ENCODE measurements at regions not wholly inside any gene's neighbourhood (a gene's known extent, or its start where the extent isn't known, plus 50 kb on each side); places are given as distances from the start of the nearest gene placed in this dataset.

GRCh38 chr16:85261204-85261603 is 148.9 kb upstream of the CIBAR2 start:
- TF ChIP-seq, protein P1, sequence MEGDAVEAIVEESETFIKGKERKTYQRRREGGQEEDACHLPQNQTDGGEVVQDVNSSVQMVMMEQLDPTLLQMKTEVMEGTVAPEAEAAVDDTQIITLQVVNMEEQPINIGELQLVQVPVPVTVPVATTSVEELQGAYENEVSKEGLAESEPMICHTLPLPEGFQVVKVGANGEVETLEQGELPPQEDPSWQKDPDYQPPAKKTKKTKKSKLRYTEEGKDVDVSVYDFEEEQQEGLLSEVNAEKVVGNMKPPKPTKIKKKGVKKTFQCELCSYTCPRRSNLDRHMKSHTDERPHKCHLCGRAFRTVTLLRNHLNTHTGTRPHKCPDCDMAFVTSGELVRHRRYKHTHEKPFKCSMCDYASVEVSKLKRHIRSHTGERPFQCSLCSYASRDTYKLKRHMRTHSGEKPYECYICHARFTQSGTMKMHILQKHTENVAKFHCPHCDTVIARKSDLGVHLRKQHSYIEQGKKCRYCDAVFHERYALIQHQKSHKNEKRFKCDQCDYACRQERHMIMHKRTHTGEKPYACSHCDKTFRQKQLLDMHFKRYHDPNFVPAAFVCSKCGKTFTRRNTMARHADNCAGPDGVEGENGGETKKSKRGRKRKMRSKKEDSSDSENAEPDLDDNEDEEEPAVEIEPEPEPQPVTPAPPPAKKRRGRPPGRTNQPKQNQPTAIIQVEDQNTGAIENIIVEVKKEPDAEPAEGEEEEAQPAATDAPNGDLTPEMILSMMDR (IDR thresholded peaks at IDR 0.05) = no peak
- no peak for TF ChIP-seq POLR2A (IDR thresholded peaks at IDR 0.05)

Data from thyroid gland (tissue), 4 donors.